GM19351 (cell line): ENCODE measurements at regions not wholly inside any gene's neighbourhood (a gene's known extent, or its start where the extent isn't known, plus 50 kb on each side); places are given as distances from the start of the nearest gene placed in this dataset.
A peak's percentile ranks its signal among the peaks of the same experiment; 100 is the strongest.

Experiments used
- ATAC-seq: cut with Tn5 transposase; IDR thresholded peaks from one replicate; pipeline ENCODE4 v1.9.1; 2021; ENCODE audit warnings: mild to moderate bottlenecking, moderate library complexity; ENCODE audit not compliant: unreplicated experiment

DNA sequence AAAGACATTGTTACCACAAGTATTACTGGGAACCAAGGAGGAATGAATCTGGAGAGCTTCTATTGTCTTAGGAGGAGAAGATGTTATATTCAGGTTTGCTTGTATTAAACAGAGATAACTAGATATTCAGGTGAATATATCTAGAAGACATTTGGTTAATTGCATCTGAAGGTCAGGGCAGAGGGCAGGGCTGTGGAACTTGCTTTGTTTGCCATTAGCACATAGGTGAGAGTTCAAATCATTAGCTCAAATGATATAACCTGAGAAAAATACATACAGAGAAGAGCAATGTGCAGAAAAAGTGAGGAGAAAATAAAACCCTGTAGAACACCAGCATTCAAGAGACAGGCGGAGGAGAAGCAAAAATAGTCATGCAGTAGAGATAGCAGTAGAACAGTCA is 116.8 kb downstream of the DNAJB9 start:
- ATAC-seq: no peak

DNA sequence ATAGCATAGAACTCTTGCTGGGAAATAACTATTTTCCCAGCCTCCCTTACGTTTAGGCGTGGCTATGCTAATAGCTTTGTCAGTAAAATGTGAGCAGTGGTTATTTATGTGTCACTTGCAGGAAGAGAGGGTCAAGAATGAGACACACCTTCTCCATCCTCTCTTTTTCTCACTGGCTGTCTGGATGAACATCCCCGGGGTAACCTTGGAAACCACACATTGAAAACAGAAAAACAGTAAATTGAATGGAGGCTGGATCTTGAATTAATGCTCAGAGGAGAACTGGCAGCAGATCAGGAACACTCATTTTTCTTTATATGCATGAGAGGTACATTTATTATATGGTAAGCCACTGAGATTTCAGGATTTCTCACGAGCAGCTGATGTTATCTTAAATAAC is 127.6 kb downstream of the DNAJB9 start:
- ATAC-seq: no peak

DNA sequence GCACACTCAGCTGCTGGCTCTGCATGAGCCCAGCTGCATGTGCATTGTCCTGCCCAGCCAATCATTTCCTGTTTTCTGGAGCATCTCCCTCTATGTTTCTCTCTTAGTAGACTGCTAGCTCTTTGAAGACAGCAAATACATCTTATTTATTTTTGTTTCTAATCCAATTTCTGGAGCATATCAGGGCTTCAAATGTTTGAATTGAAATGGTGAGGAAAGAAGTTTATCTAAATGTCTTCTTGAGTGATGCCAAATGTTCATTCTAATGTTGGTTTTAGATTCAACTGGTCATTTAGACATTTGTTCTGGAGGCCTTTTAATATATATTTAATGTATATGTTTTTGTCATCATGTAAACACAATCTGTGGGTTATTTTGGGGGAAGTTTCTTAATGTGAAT is 141.9 kb downstream of the DNAJB9 start:
- no peak for ATAC-seq

DNA sequence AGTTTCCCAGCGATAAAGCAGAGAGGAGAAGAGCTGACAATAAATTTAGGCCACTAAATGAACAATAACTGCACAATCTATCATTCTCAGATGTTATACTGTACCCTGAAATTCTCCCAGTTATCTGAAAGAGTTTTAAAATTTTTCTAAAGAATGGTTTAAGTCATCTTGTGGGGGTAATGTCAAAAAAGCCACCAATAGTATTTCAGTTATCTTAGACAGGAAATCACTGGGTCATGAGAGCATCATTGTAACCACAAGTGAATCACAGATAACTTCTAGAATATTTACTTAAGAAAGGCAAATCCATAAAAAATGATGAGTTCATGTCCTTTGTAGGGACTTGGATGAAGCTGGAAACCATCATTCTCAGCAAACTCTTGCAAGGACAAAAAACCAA is 147.1 kb downstream of the DNAJB9 start:
- ATAC-seq: no peak

DNA sequence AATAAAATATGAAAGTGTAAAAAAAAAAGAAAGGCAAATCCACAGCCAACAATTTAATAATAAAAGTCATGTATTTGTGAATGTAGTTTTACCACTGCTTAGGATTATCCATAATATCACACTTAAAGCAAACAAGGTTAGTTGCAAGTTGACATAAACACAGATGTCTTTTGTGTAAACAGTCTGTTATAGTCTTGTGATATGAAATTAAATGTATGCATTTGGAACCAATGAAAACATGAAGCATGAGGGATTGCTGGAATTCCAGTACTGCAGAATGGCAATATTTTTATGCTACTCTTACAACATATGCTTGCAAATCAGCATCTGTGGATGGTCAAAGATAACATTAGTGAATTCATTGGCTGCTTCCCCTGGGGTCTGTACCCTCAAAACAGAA is 148.1 kb downstream of the DNAJB9 start:
- ATAC-seq: no peak

DNA sequence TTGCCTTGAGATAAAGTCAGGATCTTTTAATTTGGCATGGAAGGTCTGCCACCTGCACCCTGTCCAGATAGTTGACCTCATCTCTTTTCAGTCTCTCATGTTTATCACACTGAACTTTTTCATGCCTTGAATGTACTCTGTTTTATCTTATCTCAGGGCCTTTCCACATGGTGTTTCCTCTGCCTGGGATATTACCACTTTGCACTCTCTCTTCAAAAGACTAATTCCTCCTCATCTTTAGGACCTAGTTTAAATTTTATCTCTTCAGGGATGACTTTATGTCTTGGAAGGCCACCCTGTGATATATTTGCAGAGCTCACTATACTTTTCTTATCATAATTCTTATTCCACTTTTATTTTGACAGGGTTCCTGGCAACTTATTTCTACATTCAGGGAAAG is 150.0 kb downstream of the DNAJB9 start:
- no peak for ATAC-seq

DNA sequence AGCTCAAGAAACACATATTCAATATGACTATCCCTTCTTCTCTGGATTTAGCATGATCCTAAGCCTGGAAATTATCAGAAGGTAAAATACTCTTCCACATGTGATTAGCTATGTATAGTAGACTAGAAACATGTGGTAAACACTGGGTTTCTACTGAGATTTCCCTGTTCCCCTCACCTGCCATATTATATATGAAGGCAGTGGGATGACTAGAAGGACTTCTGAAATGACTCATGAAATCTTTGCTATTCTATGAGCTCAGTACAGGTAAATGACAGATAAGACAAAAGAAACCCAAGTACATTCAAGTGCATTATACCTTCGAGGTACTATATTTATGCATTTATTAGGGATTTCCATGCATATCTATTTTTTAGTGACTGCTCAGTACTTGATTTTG is 152.9 kb downstream of the DNAJB9 start:
- peak; percentile 48 for ATAC-seq

DNA sequence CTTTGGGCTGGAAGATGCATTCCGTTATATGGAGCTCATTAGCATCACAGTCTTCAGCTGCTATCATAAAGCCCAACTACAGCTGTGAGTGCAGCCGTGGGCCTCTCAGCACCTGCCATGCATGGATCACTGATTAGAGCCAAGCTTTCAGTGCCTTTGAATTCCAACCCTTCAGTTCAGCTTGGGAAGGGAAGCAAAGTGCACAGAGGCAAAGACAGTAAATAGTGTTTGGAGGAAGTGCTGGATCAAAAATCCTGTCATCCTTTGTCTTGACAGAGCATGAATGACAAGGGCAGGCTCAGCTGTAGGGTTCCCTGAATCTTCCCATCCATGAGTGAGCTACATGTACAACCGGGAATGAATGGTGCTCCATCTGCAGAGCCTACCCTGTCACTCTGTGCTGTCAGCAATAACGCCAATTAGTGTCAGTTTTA is 153.7 kb downstream of the DNAJB9 start:
- no peak for ATAC-seq

DNA sequence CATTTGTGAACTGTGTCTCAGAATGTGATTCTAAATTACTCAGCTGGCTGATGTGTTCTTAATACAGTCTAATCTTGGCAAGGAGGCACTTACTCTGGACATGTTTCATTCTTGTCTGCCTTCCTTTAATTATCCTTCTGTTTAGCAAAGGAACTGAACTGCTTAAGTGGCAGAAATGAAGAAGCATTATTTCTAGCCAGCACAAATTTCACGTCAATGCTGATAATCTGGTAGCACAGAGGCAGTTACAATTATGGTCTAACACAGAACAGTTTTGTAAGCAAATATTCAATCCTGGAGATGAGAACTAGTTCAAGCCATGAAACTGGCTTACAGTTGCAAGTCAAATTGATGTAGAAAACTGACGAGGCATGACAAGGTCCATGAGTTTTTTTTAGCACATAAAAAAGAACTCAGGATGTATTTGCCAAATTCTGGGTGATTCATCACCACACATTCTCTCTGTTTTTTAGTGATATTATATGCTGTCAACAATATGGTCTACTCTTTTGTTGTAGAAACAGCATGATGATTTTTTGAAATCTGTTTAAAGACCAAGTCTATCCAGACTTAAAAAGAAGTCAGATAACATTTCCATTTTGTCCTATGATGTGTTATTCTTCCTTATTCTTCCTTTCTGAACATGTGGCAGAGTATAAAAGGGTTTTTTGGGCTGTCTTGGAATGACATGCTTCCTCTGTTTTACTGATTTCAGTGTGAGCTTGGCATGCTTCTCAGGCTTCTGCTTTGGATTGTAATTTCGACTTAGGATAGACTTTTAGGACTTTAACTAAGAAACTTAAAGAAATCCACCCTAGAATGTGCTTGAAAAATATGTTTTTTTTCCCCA is 154.8 kb downstream of the DNAJB9 start:
- ATAC-seq: no peak

DNA sequence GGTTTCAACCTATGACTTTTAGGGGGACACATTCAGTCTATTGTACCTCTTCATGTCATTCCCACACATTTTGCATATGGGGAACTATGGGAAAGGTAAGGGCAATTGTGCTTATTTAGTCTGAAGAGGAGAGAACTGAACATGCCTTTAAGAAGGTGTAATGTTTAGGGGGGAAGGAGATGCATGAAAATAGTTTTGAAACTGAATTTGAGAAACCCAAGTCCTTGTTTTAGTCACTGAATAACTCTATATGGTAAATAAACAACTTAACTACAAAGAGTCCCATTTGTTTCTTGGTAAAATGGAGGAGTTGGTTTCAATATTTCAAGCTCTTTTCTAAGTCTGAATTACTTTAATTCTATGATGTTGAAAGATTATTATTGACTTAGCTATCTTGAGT is 166.1 kb downstream of the DNAJB9 start:
- no peak for ATAC-seq

DNA sequence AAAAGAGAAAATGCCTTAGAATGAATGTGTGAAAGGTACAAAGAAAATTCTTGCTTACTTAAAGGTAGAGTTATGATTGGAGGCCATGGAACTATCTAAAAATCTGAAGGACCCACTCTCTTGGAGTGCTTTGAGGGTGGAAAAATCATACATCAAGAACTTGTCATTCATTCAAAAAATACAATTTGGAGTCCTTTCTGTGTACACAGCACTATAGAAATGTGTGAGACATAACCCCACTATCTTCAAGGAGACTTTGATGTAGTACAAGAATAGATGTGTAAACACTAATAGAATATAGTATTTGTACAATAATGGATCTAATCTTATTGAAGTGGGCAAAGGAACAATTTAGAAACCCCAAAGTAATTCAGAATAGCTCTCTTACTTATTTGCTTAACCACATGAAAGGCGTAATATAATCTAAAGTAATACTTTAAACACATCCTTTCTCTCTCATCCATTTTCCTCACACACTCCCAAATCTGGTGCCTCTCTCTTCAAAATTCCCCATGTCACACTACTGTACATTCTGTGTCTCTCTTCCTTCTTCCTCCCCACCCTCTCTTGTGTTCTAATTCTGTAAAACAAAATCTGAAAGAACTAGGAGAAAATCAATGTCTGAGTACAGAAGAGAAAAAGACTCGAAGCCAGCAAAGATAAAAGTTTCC is 166.7 kb downstream of the DNAJB9 start:
- no peak for ATAC-seq

DNA sequence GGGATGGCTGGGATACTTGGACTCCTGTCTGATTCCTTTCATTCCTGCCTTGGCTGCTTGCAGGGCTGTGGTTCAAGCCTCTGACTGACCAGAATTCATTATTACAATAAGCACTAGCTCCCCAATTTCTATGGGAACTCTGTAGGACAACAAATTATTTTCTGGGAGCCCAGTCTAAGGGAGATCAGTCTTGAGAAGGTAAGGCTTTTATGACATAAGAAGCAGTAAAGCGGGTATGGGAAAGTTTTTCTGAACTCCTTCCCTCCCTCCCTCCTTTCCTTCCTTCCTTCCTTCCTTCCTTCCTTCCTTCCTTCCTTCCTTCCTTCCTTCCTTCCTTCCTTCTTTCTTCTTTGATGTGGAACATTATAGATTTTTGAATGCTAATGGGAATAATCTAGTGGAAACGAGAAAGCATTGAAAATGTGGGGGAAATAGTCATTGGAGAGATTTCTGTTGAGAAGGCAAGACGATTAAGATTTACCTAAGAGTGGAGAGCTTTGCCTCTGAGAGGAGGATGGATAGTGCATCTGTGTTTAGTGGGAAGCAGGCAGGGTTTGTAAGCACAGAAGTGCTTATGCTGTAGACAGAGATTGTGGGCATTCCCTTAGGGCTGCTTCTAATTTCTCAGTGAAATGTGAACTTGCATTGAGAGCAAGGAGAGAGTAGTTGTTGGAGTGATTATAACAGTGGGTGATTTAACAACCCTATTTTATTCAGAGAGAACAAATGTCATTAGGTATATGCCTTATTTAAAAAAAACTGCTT is 201.5 kb downstream of the DNAJB9 start:
- ATAC-seq: no peak

DNA sequence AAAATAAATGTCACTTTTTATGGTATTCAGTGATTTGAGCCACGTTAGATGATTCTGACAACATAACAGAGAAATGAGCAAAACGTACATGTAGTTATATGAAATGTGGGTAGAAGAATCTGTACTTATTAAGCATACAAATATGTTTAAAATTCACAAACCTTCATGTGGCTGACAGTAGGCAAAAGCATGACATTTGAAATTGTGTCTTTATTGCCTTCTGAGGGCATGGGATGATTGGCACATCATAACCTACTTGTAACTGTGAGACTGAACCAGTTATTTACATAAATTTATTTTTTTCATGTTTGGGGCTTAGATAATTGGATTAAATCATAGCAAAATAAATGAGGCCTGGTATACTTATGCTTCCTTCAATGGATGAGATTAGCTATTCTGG is 202.2 kb downstream of the DNAJB9 start:
- ATAC-seq: no peak

DNA sequence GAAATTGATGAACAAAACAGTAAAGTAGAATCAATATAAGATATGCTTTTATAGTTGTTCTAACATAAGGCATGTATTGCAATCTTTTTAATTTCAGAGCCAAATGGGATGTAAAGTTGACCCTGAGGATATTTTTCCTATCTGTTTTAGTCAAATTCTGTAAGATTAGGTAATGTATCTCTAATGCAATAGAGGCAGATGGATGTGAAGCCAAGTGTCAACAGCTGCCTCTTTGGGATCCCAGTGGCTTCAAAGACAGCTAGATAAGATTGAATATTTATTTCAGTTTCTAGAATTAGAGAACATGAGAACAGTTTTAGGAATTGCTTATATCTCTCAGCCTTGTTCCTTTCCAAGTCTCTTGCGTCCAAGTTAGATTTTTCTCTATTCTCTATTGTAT is 208.3 kb downstream of the DNAJB9 start:
- no peak for ATAC-seq

DNA sequence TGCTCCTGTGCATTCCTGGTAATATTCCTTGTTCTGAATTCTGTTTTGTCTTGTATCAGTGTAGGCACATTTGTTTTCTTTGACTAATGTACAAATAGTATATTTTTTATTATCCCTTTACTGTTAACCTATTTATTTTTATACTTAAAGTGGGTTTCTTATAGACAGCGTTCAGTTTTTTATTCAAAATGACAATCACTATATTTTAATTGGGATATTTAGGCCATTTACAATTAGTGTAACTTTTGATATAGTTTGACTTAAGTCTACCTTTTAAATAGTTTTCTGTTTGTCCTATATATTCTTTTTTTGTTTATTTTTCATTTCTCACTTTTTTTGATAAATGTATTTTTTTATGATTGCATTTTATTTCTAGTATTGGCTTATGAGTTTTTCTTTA is 219.8 kb downstream of the DNAJB9 start:
- ATAC-seq: no peak

DNA sequence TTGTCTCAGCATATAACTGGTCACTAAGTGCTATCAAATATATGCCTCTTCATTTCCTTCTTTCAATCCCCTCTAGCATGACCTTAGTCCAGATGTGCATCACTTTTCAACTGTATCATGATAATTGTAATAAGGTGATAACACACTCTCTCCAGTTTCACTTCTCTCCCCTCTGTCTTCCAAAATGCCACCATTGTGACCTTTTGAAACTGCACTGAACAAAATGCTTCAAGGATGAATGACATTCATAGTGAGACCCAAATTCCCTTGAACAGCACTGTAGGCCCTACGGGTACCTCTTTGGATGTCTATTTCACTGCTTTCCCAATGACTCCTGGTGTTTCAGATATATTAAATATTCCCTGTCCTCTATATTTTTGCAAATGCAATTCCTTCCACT is 224.8 kb downstream of the DNAJB9 start:
- peak; percentile 54 for ATAC-seq

DNA sequence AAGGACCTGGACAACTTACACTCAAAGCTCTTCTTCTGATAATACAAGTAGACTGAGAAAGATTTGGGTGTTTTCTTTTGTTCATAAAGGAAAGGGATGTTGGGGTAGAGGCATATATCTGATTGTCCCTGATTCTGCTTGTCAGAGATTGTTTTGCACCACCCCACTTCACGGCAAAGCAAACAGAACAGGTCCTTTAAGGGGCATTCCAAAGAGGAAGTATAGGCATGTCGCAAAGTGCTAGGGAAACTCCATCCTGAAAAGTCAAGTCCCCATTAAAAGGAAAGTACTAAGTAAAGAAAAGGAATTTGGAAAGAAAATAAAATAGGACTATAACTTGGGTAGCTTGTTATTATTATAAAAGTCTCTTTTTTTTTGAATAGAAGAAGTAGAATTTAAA is 233.0 kb downstream of the DNAJB9 start:
- ATAC-seq: no peak

DNA sequence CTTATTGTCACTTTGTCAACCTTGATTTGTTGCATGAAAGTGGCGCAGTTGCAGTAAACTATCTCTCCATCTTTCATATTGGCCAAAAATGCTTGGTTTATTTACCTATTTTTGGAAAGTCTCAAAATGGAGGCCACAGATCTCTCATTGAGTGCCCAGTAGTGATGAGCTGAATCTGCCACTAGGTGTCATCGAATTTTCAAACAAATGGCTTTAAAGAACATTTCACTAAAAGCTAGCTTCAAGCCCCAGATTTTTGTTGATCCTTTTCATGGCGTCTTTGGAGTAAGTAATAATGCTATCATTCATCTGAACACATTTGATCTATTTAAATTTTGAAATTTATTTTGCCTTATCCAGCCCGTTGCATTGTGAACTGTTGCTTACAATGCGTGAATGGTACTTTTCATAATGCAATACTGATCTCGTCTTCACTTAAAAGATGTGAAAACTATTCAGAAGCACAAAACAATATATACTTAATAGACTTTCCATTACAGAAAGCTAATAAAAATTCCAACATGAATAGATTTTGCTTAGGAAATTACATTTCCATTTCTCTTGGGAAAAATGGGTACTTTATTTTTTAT is 236.2 kb downstream of the DNAJB9 start:
- ATAC-seq: peak; percentile 76

DNA sequence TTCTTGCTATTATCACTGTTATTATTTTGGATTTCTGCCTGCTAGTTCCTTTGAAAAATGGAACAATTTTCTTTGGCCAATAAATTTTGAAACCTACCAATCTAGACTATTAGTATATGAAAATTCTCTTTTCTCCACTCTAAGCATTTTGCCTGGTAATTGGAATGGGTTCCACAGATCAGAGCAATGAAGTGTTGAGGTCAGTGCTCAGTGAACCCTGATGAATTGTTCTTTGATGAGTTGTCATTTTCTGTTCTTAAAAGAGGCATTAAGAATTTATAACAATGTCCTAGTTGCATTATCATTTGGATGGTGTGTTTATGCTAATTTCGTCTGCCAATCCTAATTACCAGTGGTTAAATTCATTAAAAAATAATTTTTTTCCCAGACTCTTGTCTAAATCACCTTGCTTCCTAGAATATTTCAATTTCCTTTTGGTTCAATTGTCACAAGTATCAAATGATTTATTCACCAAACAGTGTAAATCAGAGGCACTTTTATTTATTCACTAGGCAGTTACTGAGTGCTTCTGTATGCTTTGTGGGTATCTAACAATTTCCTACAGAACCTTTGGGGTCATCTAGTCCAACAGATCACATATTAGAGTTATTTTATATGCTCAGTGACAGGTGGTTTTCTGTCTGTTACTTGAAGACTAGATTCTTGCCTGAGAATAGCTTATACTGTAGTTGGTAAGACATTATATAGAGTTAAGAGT is 239.0 kb downstream of the DNAJB9 start:
- ATAC-seq: no peak

DNA sequence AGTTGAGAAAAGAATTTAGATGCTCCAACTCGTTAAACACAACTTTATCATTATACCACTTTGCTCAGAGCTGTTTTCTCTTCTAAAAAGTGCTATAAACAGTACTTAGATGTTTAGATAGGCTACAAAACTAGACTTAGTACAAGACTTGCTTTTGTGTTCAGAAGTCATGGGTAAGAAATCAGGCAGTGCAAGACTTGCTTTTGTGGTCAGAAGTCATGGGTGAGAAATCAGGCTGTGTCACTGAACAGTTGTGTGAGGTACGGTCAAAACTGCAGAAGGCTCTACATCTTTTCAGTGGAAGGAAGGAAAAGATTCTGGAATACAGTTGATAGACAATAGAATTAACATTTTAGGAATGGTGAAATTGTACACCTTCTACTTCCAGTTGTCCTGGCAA is 239.7 kb downstream of the DNAJB9 start:
- no peak for ATAC-seq
